ENCODE measurements at regions not wholly inside any gene's neighbourhood (a gene's known extent, or its start where the extent isn't known, plus 50 kb on each side); places are given as distances from the start of the nearest gene placed in this dataset.

GRCh38 chr2:37556256-37556655 is 115.2 kb downstream of the CDC42EP3 start:
- FAIRE-seq = no peak
- Histone ChIP-seq H3K27ac (ENCODE audit: extremely low read depth, low read depth, low read length) (no peak overlapping the region), H3K4me3 (no peak overlapping the region), H3K9ac (ENCODE audit: insufficient read depth in 1 of 2, low read depth in 2 of 2, low read length in 2 of 2) (no peak overlapping the region), H3K79me2 (ENCODE audit: control insufficient read depth, insufficient read depth, low read length) (no peaks in the 10 kb centered on the region), H4K20me1 (replicated peaks; ENCODE audit: control insufficient read depth, insufficient read depth, low read length) (no peaks in the 10 kb centered on the region), H3K27me3 (ENCODE audit: control insufficient read depth in 2 of 2, insufficient read depth in 2 of 2, low read length in 2 of 2) (no peaks in the 10 kb centered on the region), H3K9me3 (replicated peaks; ENCODE audit: control insufficient read depth, insufficient read depth, low read depth, low read length) (no peaks in the 10 kb centered on the region), H3K36me3 (ENCODE audit: control insufficient read depth, insufficient read depth, low read length) (no peaks in the 10 kb centered on the region), H2AFZ (ENCODE audit: low read depth, low read length) (0 out of 2 replicates have a peak overlapping the region, but pooled peaks have one; percentile 47), H3K9me1 (ENCODE audit: control insufficient read depth, insufficient read depth, low read length) (no peaks in the 10 kb centered on the region), H3K4me1 (replicated peaks in 1 of 2; ENCODE audit: control insufficient read depth in 2 of 2, insufficient read depth in 2 of 2, low read length in 2 of 2) (peaks cover 0 to 25% of the 10 kb centered on the region in 2 experiments; a peak in 4 of 5 replicates), H3K4me2 (ENCODE audit: insufficient read depth, low read length) (no peak overlapping the region)
- ATAC-seq = no peak
- CTCF ChIA-PET (ENCODE audit: low intra/inter-chr PET ratio) = no interaction called here
- TF ChIP-seq NR2C1 (IDR thresholded peaks at IDR 0.05) = no peak
- no peak for TF ChIP-seq NR2C1 (tag; IDR thresholded peaks at IDR 0.05)
- TF ChIP-seq, protein P1, sequence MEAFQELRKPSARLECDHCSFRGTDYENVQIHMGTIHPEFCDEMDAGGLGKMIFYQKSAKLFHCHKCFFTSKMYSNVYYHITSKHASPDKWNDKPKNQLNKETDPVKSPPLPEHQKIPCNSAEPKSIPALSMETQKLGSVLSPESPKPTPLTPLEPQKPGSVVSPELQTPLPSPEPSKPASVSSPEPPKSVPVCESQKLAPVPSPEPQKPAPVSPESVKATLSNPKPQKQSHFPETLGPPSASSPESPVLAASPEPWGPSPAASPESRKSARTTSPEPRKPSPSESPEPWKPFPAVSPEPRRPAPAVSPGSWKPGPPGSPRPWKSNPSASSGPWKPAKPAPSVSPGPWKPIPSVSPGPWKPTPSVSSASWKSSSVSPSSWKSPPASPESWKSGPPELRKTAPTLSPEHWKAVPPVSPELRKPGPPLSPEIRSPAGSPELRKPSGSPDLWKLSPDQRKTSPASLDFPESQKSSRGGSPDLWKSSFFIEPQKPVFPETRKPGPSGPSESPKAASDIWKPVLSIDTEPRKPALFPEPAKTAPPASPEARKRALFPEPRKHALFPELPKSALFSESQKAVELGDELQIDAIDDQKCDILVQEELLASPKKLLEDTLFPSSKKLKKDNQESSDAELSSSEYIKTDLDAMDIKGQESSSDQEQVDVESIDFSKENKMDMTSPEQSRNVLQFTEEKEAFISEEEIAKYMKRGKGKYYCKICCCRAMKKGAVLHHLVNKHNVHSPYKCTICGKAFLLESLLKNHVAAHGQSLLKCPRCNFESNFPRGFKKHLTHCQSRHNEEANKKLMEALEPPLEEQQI (IDR thresholded peaks at IDR 0.05) = no peak
- TF ChIP-seq HNRNPH1 (optimal IDR thresholded peaks at IDR 0.05; ENCODE audit: low read depth, low read length) = no peak
- no peak for TF ChIP-seq MAFK (IDR thresholded peaks at IDR 0.05; ENCODE audit: low read length)
- TF ChIP-seq PCBP2 (IDR thresholded peaks at IDR 0.05; ENCODE audit: low read depth, low read length, poor library complexity, severe bottlenecking) = no peak
- no peak for TF ChIP-seq FOS (IDR thresholded peaks at IDR 0.05; ENCODE audit: extremely low read depth, insufficient read length)
- TF ChIP-seq MAFF (IDR thresholded peaks at IDR 0.05; ENCODE audit: low read length) = no peak
- no peak for TF ChIP-seq HNRNPK (IDR thresholded peaks at IDR 0.05; ENCODE audit: low read depth, low read length, poor library complexity, severe bottlenecking)
- in situ Hi-C loops (cut with MboI) = no loop called here
- intact Hi-C loops (cut with micrococcal nuclease) = no loop called here
- WGBS (ENCODE audit: insufficient coverage, low coverage, missing lambda C conversion rate) = 43% methylated on average over 3 of the region's 3 CpGs
- no TSS peak for BruUV-seq (replicated peaks)
- DNase-seq (ENCODE audit: extremely low read depth in 1 of 4, low spot score in 3 of 4) = no peak
- POLR2A ChIA-PET = interaction anchor here (0.8 kb wide), 1 partner anchor 203 kb away, joined by 3 read pairs; no protein-coding TSS in a partner anchor

Measured in K562 (cell line).